GM23338 (cell line): ENCODE measurements at regions not wholly inside any gene's neighbourhood (a gene's known extent, or its start where the extent isn't known, plus 50 kb on each side); places are given as distances from the start of the nearest gene placed in this dataset.

Experiments
- ATAC-seq: fragments of 200-7000 bp; cut with Tn5 transposase; 3 replicates; pipeline ENCODE4 v1.9.1; 2020
- DNase-seq: peaks from one replicate; pipeline ENCODE4 v3.0.0-alpha.2; 2015; ENCODE audit warnings: low spot score
- H2AFZ ChIP-seq: fragments of 200-600 bp; sonication (generic); 2 replicates; pipeline ENCODE4 v1.8.0; 2016; ENCODE audit warnings: antibody characterized with exemption, mild to moderate bottlenecking, moderate library complexity
- H3F3A ChIP-seq: fragments of 200-600 bp; sonication (generic); replicated peaks from 2 replicates; pipeline ENCODE4 v1.8.0; 2017; ENCODE audit warnings: antibody characterized with exemption, mixed run types, low read depth
- H3K27ac ChIP-seq: fragments of 200-600 bp; sonication (generic); 2 replicates; pipeline ENCODE4 v1.6.1; 2016; ENCODE audit warnings: low read depth
- H3K27me3 ChIP-seq: fragments of 200-600 bp; sonication (generic); 2 replicates; pipeline ENCODE4 v1.8.0; 2016; ENCODE audit warnings: mild to moderate bottlenecking, mixed run types, moderate library complexity; ENCODE audit not compliant: insufficient read depth
- H3K36me3 ChIP-seq: fragments of 200-600 bp; sonication (generic); 2 replicates; pipeline ENCODE4 v1.8.0; 2016; ENCODE audit warnings: mild to moderate bottlenecking; ENCODE audit not compliant: insufficient read depth
- H3K4me1 ChIP-seq: fragments of 200-600 bp; sonication (generic); 2 replicates; pipeline ENCODE4 v1.8.0; 2016; ENCODE audit warnings: mild to moderate bottlenecking, moderate library complexity; ENCODE audit not compliant: insufficient read depth
- H3K4me2 ChIP-seq: fragments of 200-600 bp; sonication (generic); 2 replicates; pipeline ENCODE4 v1.7.1; 2017; ENCODE audit warnings: mixed run types
- H3K4me3 ChIP-seq: fragments of 200-600 bp; sonication (generic); 2 replicates; pipeline ENCODE4 v1.6.1; 2016; ENCODE audit warnings: mixed run types
- H3K79me2 ChIP-seq: fragments of 200-600 bp; sonication (generic); replicated peaks from 2 replicates; pipeline ENCODE4 v1.8.0; 2017; ENCODE audit warnings: mild to moderate bottlenecking; ENCODE audit not compliant: insufficient read depth
- H3K9me2 ChIP-seq: fragments of 200-600 bp; sonication (generic); 2 replicates; pipeline ENCODE4 v1.8.0; 2017; ENCODE audit not compliant: insufficient read depth
- H4K20me1 ChIP-seq: fragments of 200-600 bp; sonication (generic); replicated peaks from 2 replicates; pipeline ENCODE4 v1.8.0; 2017; ENCODE audit warnings: mild to moderate bottlenecking; ENCODE audit not compliant: insufficient read depth
- H3K27ac Mint-ChIP-seq: 2 replicates; pipeline ENCODE4 v1.8.0; 2020; ENCODE audit warnings: inconsistent platforms, mild to moderate bottlenecking, moderate library complexity, mixed read lengths
- H3K27me3 Mint-ChIP-seq: 3 replicates; pipeline ENCODE4 v1.8.0; 2022; ENCODE audit warnings: low read depth, mild to moderate bottlenecking, moderate library complexity, mixed read lengths, inconsistent platforms; ENCODE audit not compliant: insufficient read depth, poor library complexity
- H3K36me3 Mint-ChIP-seq: 3 replicates; pipeline ENCODE4 v1.8.0; 2021; ENCODE audit warnings: low read depth, mild to moderate bottlenecking, inconsistent platforms, moderate library complexity, mixed read lengths
- H3K4me1 Mint-ChIP-seq: 3 replicates; pipeline ENCODE4 v1.8.0; 2020; ENCODE audit warnings: mild to moderate bottlenecking, inconsistent platforms, mixed read lengths
- H3K4me3 Mint-ChIP-seq: 3 replicates; pipeline ENCODE4 v1.8.0; 2021; ENCODE audit warnings: moderate library complexity, mild to moderate bottlenecking, inconsistent platforms, mixed read lengths
- H3K9me3 Mint-ChIP-seq: 3 replicates; pipeline ENCODE4 v1.8.0; 2020; ENCODE audit warnings: moderate library complexity, mild to moderate bottlenecking, inconsistent platforms, mixed read lengths
- CREB1 ChIP-seq: fragments of 250-450 bp; sonication (Bioruptor Pico); IDR thresholded peaks from 2 replicates; pipeline ENCODE4 v1.5.0; 2020; ENCODE audit warnings: low read depth, mild to moderate bottlenecking, moderate library complexity
- ETS1 ChIP-seq: IDR thresholded peaks from 2 replicates; pipeline ENCODE4 v1.6.1; 2016; ENCODE audit warnings: antibody characterized with exemption
- EZH2 ChIP-seq: fragments of 200-600 bp; sonication (generic); IDR thresholded peaks from one replicate; pipeline ENCODE4 v1.8.0; 2017; ENCODE audit warnings: antibody characterized with exemption, mild to moderate bottlenecking, low read depth; ENCODE audit not compliant: unreplicated experiment
- NANOG ChIP-seq: IDR thresholded peaks from 2 replicates; pipeline ENCODE4 v1.6.1; 2016; ENCODE audit warnings: antibody characterized with exemption, borderline replicate concordance
- POLR2AphosphoS5 ChIP-seq: IDR thresholded peaks from 2 replicates; pipeline ENCODE4 v1.6.1; 2016; ENCODE audit warnings: antibody characterized with exemption, low read depth
- REST ChIP-seq: IDR thresholded peaks from one replicate; pipeline ENCODE4 v1.6.1; 2018; ENCODE audit warnings: antibody characterized with exemption; ENCODE audit not compliant: unreplicated experiment
- ZNF114 ChIP-seq: fragments of 250-450 bp; sonication (Bioruptor Pico); IDR thresholded peaks from 2 replicates; pipeline ENCODE4 v1.5.0; 2020; ENCODE audit warnings: mild to moderate bottlenecking, moderate library complexity
- ZNF462 ChIP-seq: fragments of 250-450 bp; sonication (Bioruptor Pico); IDR thresholded peaks from 2 replicates; pipeline ENCODE4 v1.5.0; 2020; ENCODE audit warnings: mild to moderate bottlenecking, moderate library complexity

GRCh38 chr10:71084818-71085126, 127.6 kb upstream of the UNC5B start (continued):
- TF ChIP-seq ZNF462 (CRISPR knock-in tag) (no peak), ZNF114 (no peak), ETS1 (no peak), CREB1 (CRISPR knock-in tag) (no peak), EZH2 (no peak)

- Histone ChIP-seq H3F3A (no peaks in the 10 kb centered on the region), H3K4me2 (no peak overlapping the region), H4K20me1 (no peaks in the 10 kb centered on the region), H3K27ac (no peak overlapping the region), H3K9me2 (no peaks in the 10 kb centered on the region), H3K4me1 (no peaks in the 10 kb centered on the region), H3K27me3 (no peaks in the 10 kb centered on the region), H3K36me3 (no peaks in the 10 kb centered on the region), H3K4me3 (no peak overlapping the region), H2AFZ (peak overlapping the region; percentile 47; the same call in 1 of the 2 replicates), H3K79me2 (no peaks in the 10 kb centered on the region)
- TF ChIP-seq NANOG (no peak), POLR2AphosphoS5 (no peak), ETS1 (no peak), CREB1 (CRISPR knock-in tag) (no peak), REST (no peak)
- peak; percentile 24 for DNase-seq
- Mint-ChIP-seq H3K27me3 (peaks cover 7% of the 10 kb centered on the region), H3K9me3 (no peaks in the 10 kb centered on the region), H3K4me1 (peaks cover 4% of the 10 kb centered on the region; the same call in 2 of the 3 replicates), H3K27ac (no peak overlapping the region), H3K4me3 (no peak overlapping the region), H3K36me3 (no peaks in the 10 kb centered on the region)
- ATAC-seq: peak; percentile 86
These were observed 126.5 kb upstream of the UNC5B start for GRCh38 chr10:71085689-71086438.
